HG03060 (cell line): ENCODE measurements at regions not wholly inside any gene's neighbourhood (a gene's known extent, or its start where the extent isn't known, plus 50 kb on each side); places are given as distances from the start of the nearest gene placed in this dataset.
"Not testable (repeated sequence)": the region's sequence is repeated elsewhere in the genome, so short reads cannot be mapped to it uniquely, and the experiment has no call there.

Experiments used
- ATAC-seq: cut with Tn5 transposase; IDR thresholded peaks from one replicate; pipeline ENCODE4 v1.9.1; 2021; ENCODE audit warnings: low read depth, moderate number of reproducible peaks; ENCODE audit not compliant: unreplicated experiment

GRCh38 chr5:27476356-27476988 lies 438.1 kb upstream of the CDH9 start:
- no peak for ATAC-seq

DNA sequence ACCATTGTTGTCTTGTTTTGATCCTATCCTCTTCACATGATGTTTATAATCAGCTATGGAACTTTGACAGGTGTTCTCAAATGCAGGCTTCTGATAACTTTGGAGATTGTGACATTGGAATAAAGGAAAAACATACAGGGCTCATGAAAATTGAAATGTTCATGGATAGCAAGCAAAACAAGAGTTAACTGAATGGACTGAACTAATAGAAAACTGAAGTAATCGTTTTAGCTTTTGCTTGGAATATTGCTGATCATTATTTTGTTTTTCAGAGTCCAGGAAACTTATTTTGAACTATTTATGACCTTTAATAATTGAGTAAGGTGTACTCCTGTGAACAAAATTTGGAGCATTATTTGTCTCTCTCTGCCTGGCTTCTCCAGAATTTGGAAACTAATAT lies 436.7 kb upstream of the CDH9 start:
- no peak for ATAC-seq

- no peak for ATAC-seq
These were observed 436.0 kb upstream of the CDH9 start for GRCh38 chr5:27474395-27474794.

DNA sequence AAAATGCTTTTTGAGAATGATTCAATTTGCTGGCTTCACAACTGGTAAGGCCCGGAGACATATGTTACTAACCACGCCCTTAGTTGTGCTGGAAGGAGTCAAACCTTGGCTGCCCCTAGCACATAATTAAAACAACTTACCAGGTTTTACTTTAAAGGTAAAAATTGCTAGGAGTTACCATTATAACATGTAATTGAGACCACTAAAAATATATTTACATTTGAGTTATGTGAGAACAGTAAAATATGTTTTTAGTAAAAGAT lies 435.6 kb upstream of the CDH9 start:
- no peak for ATAC-seq

DNA sequence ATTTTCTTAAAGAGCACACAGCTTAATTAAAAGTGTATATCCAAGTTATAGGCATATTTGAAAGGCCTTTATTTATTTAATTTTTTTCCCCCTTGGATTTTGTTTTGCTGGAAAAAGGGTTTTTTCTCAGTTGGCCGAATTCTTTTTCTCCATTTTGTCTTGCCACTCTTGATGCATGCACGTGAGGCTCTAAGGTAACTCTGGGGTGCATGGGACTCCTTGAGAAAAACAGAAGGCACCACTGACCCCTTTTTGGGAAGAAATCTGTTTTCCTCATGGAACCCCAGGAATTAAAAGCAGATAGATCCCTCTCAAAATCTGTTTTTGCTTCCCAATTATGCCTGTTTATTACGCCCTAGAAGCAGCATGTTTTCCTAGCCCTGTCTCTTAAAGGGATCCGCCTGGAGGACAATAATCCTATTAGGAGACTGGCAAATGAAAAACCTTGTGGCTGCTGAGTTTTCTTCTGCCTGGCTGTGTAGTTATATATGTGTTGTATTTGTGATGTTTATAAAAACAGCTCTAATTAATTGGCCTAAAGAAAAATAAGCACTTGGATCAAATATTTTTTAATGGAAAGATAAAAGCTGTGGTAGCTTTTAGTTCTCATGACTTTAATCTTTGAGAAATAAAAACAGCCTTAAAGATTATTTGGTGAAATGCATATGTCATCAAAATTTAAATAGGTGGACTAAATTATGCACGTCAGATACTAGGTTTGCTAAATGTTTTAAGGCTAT lies 435.1 kb upstream of the CDH9 start:
- ATAC-seq = no peak

DNA sequence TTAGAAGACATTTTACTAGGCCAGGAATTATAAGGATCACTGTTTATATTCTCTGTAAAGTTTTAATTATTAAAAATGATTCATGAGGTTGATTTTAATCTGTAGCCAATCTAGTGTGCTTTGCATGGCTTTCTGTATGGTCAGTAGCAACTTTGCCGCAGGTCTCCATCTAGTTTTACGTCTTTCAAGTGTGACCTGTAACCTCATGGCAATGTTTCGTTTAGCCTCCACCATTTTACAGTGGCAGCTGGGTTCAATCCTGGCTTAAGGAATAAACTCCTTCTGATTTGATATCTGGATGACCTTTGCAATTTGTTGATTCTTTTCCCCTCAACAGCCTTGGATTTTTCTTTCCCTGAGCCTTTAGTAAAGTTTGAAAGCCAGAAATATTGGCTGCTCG lies 434.5 kb upstream of the CDH9 start:
- ATAC-seq = no peak

- ATAC-seq = peak; percentile 98
These were observed 433.8 kb upstream of the CDH9 start for GRCh38 chr5:27472000-27472763.

GRCh38 chr5:27466959-27467358 lies 428.6 kb upstream of the CDH9 start:
- no peak for ATAC-seq

DNA sequence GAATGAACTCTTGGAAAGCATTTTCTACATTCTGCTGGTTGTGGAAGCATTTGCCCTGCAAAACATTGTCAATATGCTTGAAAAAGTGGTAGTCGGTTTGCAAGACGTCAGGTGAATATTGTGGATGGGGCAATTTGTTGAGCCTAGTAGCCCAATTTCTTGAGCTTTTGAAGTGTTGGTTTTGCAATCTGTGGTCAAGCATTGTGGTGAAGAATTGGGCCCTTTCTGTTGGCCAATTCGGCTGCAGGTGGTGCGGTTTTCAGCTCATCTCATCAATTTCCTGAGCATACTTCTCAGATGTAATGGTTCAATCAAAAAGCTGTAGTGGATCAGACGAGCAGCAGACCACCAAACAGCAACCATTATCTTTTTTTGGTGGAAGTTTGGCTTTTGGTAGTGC lies 426.8 kb upstream of the CDH9 start:
- no peak for ATAC-seq

GRCh38 chr5:27463446-27464149 lies 425.2 kb upstream of the CDH9 start:
- no peak for ATAC-seq

DNA sequence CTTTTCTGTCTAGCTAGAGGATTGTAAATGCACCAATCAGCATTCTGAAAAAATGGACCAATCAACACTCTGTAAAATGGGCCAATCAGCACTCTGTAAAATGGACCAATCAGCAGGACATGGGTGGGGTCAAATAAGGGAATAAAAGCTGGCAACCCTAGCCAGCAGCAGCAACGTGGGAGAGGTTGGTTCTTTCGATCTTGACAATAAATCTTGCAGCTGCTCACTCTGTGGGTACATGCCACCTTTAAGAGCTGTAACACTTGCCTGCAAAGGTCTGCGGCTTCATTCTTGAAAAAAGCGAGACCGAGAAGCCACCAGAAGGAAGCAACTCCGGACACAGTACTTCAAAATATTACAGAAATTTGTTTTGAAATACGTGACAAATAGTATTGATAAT lies 424.6 kb upstream of the CDH9 start:
- no peak for ATAC-seq

- no peak for ATAC-seq
These were observed 419.9 kb upstream of the CDH9 start for GRCh38 chr5:27458287-27458686.

DNA sequence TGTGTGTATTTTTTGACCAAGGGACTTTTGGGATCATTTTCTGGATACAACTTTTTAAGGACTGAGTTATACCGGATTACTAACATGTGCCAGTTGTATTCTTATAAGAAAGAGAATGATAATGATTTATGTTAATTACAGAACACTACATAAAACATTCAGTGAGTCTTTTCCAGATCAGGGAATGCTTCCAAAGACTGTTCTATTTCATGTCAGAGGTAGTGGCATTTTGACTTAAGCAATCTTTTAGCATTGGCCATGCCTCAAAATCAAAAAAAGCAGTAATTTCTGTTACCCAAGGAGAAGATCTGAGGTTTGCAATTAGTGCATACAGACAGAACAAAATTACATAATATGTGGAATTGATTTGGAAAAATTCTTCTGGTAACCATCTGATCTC lies 413.0 kb upstream of the CDH9 start:
- no peak for ATAC-seq

DNA sequence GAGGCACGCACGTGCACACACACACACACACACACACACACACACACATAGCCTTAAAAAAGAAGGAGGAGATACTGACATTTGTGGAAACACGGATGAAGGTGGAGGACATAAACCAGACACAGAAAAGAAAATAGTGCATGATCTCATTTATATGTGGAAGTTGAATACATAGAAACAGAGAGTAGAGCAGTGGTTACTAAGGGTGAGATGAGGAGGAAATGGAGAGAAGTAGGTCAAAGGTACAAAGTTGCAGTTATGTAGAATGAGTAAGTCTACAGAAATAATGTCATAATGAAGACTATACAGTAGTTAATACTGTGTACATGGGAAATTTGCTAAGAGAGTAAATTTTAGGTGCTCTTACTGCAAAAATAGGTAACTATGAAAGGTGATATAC lies 412.2 kb upstream of the CDH9 start:
- no peak for ATAC-seq

DNA sequence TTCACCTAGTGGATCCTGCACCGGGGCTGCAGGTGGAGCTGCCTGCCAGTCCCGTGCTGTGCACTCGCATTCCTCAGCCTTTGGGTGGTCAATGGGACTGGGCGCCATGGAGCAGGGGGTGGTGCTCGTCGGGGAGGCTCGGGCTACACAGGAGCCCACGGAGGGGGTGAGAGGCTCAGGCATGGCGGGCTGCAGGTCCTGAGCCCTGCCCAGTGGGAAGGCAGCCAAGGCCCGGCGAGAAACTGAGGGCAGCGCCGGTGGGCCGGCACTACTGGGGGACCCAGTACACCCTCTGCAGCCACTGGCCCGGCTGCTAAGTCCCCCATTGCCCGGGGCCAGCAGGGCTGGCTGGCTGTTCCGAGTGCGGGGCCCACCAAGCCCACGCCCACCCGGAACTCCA lies 401.0 kb upstream of the CDH9 start:
- ATAC-seq = not testable (repeated sequence)

DNA sequence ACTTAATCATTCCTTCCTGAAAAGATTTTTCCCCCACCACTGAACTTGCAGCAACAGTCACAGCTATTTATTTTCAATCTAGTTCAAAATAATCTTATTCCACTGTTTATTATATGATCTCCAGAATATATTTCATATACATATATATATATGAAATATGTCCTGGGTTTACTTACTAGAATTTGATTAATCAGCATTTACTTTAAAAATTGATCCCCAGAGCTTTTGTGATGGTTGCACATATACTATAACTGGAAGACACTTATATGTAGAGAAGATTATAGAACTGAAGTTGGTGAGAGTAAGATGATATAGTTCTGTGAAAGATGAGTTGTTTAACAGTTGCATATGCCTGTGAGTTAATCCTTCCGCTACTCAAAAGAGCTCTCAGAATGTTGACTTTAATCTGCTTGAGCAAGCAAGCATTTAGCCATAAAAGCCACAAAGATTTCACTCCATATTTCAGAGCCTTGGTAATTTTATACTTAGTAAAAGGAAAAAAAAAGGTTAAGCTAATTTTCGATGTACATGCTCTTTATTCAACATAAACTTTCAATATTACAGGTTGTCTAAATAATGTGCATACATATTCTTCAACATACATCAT lies 399.3 kb upstream of the CDH9 start:
- ATAC-seq = no peak

- no peak for ATAC-seq
These were observed 395.9 kb upstream of the CDH9 start for GRCh38 chr5:27434335-27434734.

GRCh38 chr5:27414099-27414498 lies 375.7 kb upstream of the CDH9 start:
- no peak for ATAC-seq

DNA sequence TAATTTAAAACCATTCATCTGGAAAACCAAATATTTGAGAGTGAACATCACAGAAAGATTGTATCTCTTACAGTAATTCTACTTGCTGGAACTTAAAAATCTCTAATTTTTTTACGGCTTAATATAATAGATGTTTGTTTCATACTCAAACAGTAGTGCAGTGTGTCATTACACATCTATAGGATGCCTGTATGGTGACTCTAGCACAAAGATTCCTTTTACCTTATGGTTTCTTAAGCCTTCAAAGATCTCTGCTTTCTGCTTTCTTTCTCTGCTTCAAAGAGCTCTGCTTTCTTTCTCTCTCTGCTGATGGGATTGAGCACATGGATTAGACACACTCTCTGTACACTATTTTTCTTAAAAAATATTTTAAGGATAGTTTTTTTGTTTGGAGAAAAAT lies 374.0 kb upstream of the CDH9 start:
- ATAC-seq = no peak

- no peak for ATAC-seq
These were observed 367.6 kb upstream of the CDH9 start for GRCh38 chr5:27406020-27406419.
